ENCODE measurements at regions not wholly inside any gene's neighbourhood (a gene's known extent, or its start where the extent isn't known, plus 50 kb on each side); places are given as distances from the start of the nearest gene placed in this dataset.

GRCh38 chr5:154131817-154132216, 58.7 kb upstream of the GALNT10 start:
- DNase-seq (ENCODE audit: low read depth) = no peak
- TF ChIP-seq CTCF (IDR thresholded peaks at IDR 0.05; ENCODE audit: insufficient read depth, low read depth, low read length, missing control alignments) = no peak
- no peak overlapping the region for H3K4me3 ChIP-seq (ENCODE audit: low read length)

- H3K4me3 ChIP-seq (ENCODE audit: low read length) = no peak overlapping the region
- DNase-seq (ENCODE audit: low read depth) = no peak
- no peak for TF ChIP-seq CTCF (IDR thresholded peaks at IDR 0.05; ENCODE audit: insufficient read depth, low read depth, low read length, missing control alignments)
Observed at GRCh38 chr5:154132718-154133307, 57.7 kb upstream of the GALNT10 start.

- H3K4me3 ChIP-seq (ENCODE audit: low read length) = no peak overlapping the region
- TF ChIP-seq CTCF (IDR thresholded peaks at IDR 0.05; ENCODE audit: insufficient read depth, low read depth, low read length, missing control alignments) = no peak
- DNase-seq (ENCODE audit: low read depth) = no peak
Observed at GRCh38 chr5:154133591-154133990, 56.9 kb upstream of the GALNT10 start.

DNA sequence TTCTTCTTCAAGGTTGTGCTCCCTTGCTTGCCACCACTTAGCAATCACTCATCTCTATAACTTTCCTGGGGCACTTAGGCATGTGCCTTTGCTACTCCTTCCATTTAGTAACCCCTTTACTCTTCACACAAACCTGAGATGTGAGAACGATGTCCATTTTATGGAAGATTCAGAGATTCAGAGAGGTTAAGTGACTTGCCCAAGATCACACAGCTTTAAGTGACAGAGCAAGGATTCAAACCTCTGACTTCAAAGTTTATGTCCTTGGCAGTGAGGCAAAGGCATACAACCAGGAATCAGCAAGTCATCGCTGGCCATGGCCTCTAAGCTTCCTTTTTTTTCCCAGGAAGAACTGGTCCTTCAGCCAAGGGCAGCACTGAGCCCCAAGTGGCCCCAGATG, 56.0 kb upstream of the GALNT10 start:
- H3K4me3 ChIP-seq (ENCODE audit: low read length) = no peak overlapping the region
- no peak for TF ChIP-seq CTCF (IDR thresholded peaks at IDR 0.05; ENCODE audit: insufficient read depth, low read depth, low read length, missing control alignments)
- no peak for DNase-seq (ENCODE audit: low read depth)

- H3K4me3 ChIP-seq (ENCODE audit: low read length) = no peak overlapping the region
- no peak for TF ChIP-seq CTCF (IDR thresholded peaks at IDR 0.05; ENCODE audit: insufficient read depth, low read depth, low read length, missing control alignments)
- no peak for DNase-seq (ENCODE audit: low read depth)
Observed at GRCh38 chr5:154135125-154135817, 55.3 kb upstream of the GALNT10 start.

- no peak for TF ChIP-seq CTCF (IDR thresholded peaks at IDR 0.05; ENCODE audit: insufficient read depth, low read depth, low read length, missing control alignments)
- no peak overlapping the region for H3K4me3 ChIP-seq (ENCODE audit: low read length)
- no peak for DNase-seq (ENCODE audit: low read depth)
Observed at GRCh38 chr5:154136141-154136540, 54.4 kb upstream of the GALNT10 start.

- H3K4me3 ChIP-seq (ENCODE audit: low read length) = no peak overlapping the region
- DNase-seq (ENCODE audit: low read depth) = no peak
- TF ChIP-seq CTCF (IDR thresholded peaks at IDR 0.05; ENCODE audit: insufficient read depth, low read depth, low read length, missing control alignments) = no peak
Observed at GRCh38 chr5:154138701-154139100, 51.8 kb upstream of the GALNT10 start.

Measured in epithelial cell of esophagus (primary cell).